BE2C (cell line): ENCODE measurements at regions not wholly inside any gene's neighbourhood (a gene's known extent, or its start where the extent isn't known, plus 50 kb on each side); places are given as distances from the start of the nearest gene placed in this dataset.
"Not testable (repeated sequence)": the region's sequence is repeated elsewhere in the genome, so short reads cannot be mapped to it uniquely, and the experiment has no call there.

Experiments
- DNase-seq: peaks from one replicate; pipeline ENCODE4 v3.0.0-alpha.2; 2020
- H3K27me3 ChIP-seq: fragments of 250-450 bp; sonication (Bioruptor Pico); 2 replicates; pipeline ENCODE4 v1.5.1; 2020; ENCODE audit warnings: mild to moderate bottlenecking
- H3K36me3 ChIP-seq: fragments of 250-450 bp; sonication (Bioruptor Pico); 2 replicates; pipeline ENCODE4 v1.5.1; 2020; ENCODE audit warnings: mild to moderate bottlenecking
- H3K4me1 ChIP-seq: fragments of 250-450 bp; sonication (Bioruptor Pico); 2 replicates; pipeline ENCODE4 v1.5.1; 2020
- H3K4me3 ChIP-seq: 2 replicates; pipeline ENCODE4 v1.5.1; 2011; ENCODE audit warnings: low read depth, low read length
- H3K9me3 ChIP-seq: fragments of 250-450 bp; sonication (Bioruptor Pico); 2 replicates; pipeline ENCODE4 v1.5.1; 2020
- CTCF ChIP-seq: IDR thresholded peaks from 2 replicates; pipeline ENCODE4 v1.5.1; 2012; ENCODE audit warnings: mild to moderate bottlenecking, low read depth, low read length

- Histone ChIP-seq H3K27me3 (no peaks in the 10 kb centered on the region), H3K9me3 (no peaks in the 10 kb centered on the region), H3K36me3 (no peaks in the 10 kb centered on the region), H3K4me1 (no peaks in the 10 kb centered on the region), H3K4me3 (no peak overlapping the region)
- no peak for TF ChIP-seq CTCF
- DNase-seq, result no peak
These were observed 1650.9 kb upstream of the SEL1L start for GRCh38 chr14:83184531-83184930.

- H3K9me3 ChIP-seq, H3K36me3 ChIP-seq, H3K27me3 ChIP-seq, H3K4me1 ChIP-seq, H3K4me3 ChIP-seq, DNase-seq: not testable (repeated sequence)
These were observed 1654.7 kb upstream of the SEL1L start for GRCh38 chr14:83188311-83188710.

- Histone ChIP-seq H3K4me3 (no peak overlapping the region), H3K36me3 (no peaks in the 10 kb centered on the region), H3K27me3 (no peaks in the 10 kb centered on the region), H3K9me3 (no peaks in the 10 kb centered on the region), H3K4me1 (no peaks in the 10 kb centered on the region)
- no peak for DNase-seq
- no peak for TF ChIP-seq CTCF
These were observed 1662.6 kb upstream of the SEL1L start for GRCh38 chr14:83196236-83196635.

- no peak for TF ChIP-seq CTCF
- DNase-seq, result no peak
- Histone ChIP-seq H3K9me3 (no peaks in the 10 kb centered on the region), H3K27me3 (no peaks in the 10 kb centered on the region), H3K36me3 (no peaks in the 10 kb centered on the region), H3K4me3 (no peak overlapping the region), H3K4me1 (no peaks in the 10 kb centered on the region)
These were observed 1663.6 kb upstream of the SEL1L start for GRCh38 chr14:83197271-83197670.

DNA sequence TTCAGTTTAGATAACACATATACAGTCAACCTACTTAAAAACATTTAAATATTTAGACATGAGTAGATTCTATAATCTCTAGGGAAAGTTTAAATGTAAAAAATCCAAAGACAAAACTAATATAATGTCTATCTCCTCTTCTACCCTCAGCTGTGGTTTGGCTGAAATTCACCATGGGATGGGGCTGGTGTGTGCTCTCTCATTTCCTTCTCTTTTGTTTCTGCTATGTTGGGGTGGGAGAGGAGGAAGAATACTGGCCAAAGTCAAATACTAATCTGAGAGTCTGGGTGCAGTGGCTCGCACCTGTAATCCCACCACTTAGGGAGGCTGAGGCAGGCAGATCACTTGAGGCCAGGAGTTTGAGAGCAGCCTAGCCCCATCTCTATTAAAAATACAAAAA, 1673.9 kb upstream of the SEL1L start:
- Histone ChIP-seq H3K36me3 (no peaks in the 10 kb centered on the region), H3K4me3 (no peak overlapping the region), H3K4me1 (no peaks in the 10 kb centered on the region), H3K27me3 (no peaks in the 10 kb centered on the region), H3K9me3 (no peaks in the 10 kb centered on the region)
- no peak for DNase-seq
- no peak for TF ChIP-seq CTCF

DNA sequence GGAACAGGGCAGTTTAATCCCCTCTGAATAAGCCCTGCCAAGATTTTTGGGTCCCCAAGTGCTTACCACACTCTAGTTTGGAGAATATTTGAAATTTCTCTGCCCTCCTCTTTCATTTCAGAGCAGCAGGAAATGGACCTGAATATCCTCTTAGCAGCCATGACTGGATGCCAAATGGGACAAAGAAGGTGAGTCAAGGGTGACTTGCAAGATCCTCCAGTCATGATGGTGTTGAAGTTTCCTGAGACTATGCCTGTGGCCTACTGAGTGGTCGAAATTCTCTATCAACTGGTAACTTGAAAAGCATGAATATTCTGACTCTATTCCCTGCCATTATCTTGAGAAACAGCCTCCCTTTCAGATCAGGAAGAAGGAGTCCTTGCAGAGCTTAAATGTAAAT, 1674.7 kb upstream of the SEL1L start:
- TF ChIP-seq CTCF, result no peak
- no peak overlapping the region for H3K4me3 ChIP-seq
- no peaks in the 10 kb centered on the region for H3K9me3 ChIP-seq
- no peak for DNase-seq
- H3K27me3 ChIP-seq, result no peaks in the 10 kb centered on the region
- H3K36me3 ChIP-seq, result no peaks in the 10 kb centered on the region
- no peaks in the 10 kb centered on the region for H3K4me1 ChIP-seq

- Histone ChIP-seq H3K4me3 (no peak overlapping the region), H3K9me3 (peaks cover 4% of the 10 kb centered on the region; the same call in 1 of the 2 replicates), H3K36me3 (no peaks in the 10 kb centered on the region), H3K27me3 (no peaks in the 10 kb centered on the region), H3K4me1 (no peaks in the 10 kb centered on the region)
- DNase-seq, result no peak
- no peak for TF ChIP-seq CTCF
These were observed 1683.8 kb upstream of the SEL1L start for GRCh38 chr14:83217492-83217891.
